ENCODE measurements at regions not wholly inside any gene's neighbourhood (a gene's known extent, or its start where the extent isn't known, plus 50 kb on each side); places are given as distances from the start of the nearest gene placed in this dataset.

- no peak for DNase-seq (ENCODE audit: low read depth in 2 of 2)
Observed at GRCh38 chr11:119491753-119492510, 69.0 kb upstream of the THY1 start.

- no peak for DNase-seq (ENCODE audit: low read depth in 2 of 2)
Observed at GRCh38 chr11:119490253-119491006, 67.5 kb upstream of the THY1 start.

- no peak for DNase-seq (ENCODE audit: low read depth in 2 of 2)
Observed at GRCh38 chr11:119489087-119489486, 66.1 kb upstream of the THY1 start.

- DNase-seq (ENCODE audit: low read depth in 2 of 2), result no peak
Observed at GRCh38 chr11:119488256-119488995, 65.5 kb upstream of the THY1 start.

- DNase-seq (ENCODE audit: low read depth in 2 of 2), result no peak
Observed at GRCh38 chr11:119486691-119487259, 63.8 kb upstream of the THY1 start.

GRCh38 chr11:119486016-119486415 lies 63.0 kb upstream of the THY1 start:
- no peak for DNase-seq (ENCODE audit: low read depth in 2 of 2)

GRCh38 chr11:119484741-119485605 lies 62.0 kb upstream of the THY1 start:
- DNase-seq (ENCODE audit: low read depth in 2 of 2), result no peak

- no peak for DNase-seq (ENCODE audit: low read depth in 2 of 2)
Observed at GRCh38 chr11:119483881-119484371, 61.0 kb upstream of the THY1 start.

- no peak for DNase-seq (ENCODE audit: low read depth in 2 of 2)
Observed at GRCh38 chr11:119483341-119483880, 60.4 kb upstream of the THY1 start.

GRCh38 chr11:119482521-119483011 lies 59.6 kb upstream of the THY1 start:
- no peak for DNase-seq (ENCODE audit: low read depth in 2 of 2)

- DNase-seq (ENCODE audit: low read depth in 2 of 2), result no peak
Observed at GRCh38 chr11:119481667-119482400, 58.9 kb upstream of the THY1 start.

- DNase-seq (ENCODE audit: low read depth in 2 of 2), result peak; percentile 48 to 49
Observed at GRCh38 chr11:119481021-119481666, 58.2 kb upstream of the THY1 start.

- DNase-seq (ENCODE audit: low read depth in 2 of 2), result no peak
Observed at GRCh38 chr11:119480380-119481020, 57.5 kb upstream of the THY1 start.

- no peak for DNase-seq (ENCODE audit: low read depth in 2 of 2)
Observed at GRCh38 chr11:119479685-119480275, 56.8 kb upstream of the THY1 start.

GRCh38 chr11:119478711-119479285 lies 55.8 kb upstream of the THY1 start:
- DNase-seq (ENCODE audit: low read depth in 2 of 2), result no peak

GRCh38 chr11:119476666-119477331 lies 53.8 kb upstream of the THY1 start:
- no peak for DNase-seq (ENCODE audit: low read depth in 2 of 2)

- DNase-seq (ENCODE audit: low read depth in 2 of 2), result no peak
Observed at GRCh38 chr11:119476038-119476437, 53.1 kb upstream of the THY1 start.
